MM.1S (cell line): ENCODE measurements at regions not wholly inside any gene's neighbourhood (a gene's known extent, or its start where the extent isn't known, plus 50 kb on each side); places are given as distances from the start of the nearest gene placed in this dataset.

ENCODE experiments used
- DNase-seq: peaks from one replicate; pipeline ENCODE4 v3.0.0-alpha.2; 2015
- H2AFZ ChIP-seq: fragments of 300-600 bp; sonication (generic); 2 replicates; pipeline ENCODE4 v1.6.0; 2016; ENCODE audit warnings: antibody characterized with exemption, low read length
- H3F3A ChIP-seq: fragments of 300-600 bp; sonication (generic); 2 replicates; pipeline ENCODE4 v1.6.1; 2016; ENCODE audit warnings: mild to moderate bottlenecking, antibody characterized with exemption, low read length, moderate library complexity, mixed read lengths; ENCODE audit not compliant: insufficient read depth
- H3K27ac ChIP-seq: fragments of 300-600 bp; sonication (generic); 2 replicates; pipeline ENCODE4 v1.5.1; 2016; ENCODE audit warnings: mild to moderate bottlenecking, low read length
- H3K27me3 ChIP-seq: fragments of 300-600 bp; sonication (generic); replicated peaks from 2 replicates; pipeline ENCODE4 v1.6.0; 2016; ENCODE audit warnings: low read length; ENCODE audit not compliant: insufficient read depth
- H3K36me3 ChIP-seq: fragments of 300-600 bp; sonication (generic); replicated peaks from 2 replicates; pipeline ENCODE4 v1.6.1; 2016; ENCODE audit warnings: mild to moderate bottlenecking, low read length, mixed read lengths; ENCODE audit not compliant: insufficient read depth
- H3K4me1 ChIP-seq: fragments of 300-600 bp; sonication (generic); 2 replicates; pipeline ENCODE4 v1.6.1; 2016; ENCODE audit warnings: low read length, mixed read lengths
- H3K4me2 ChIP-seq: fragments of 300-600 bp; sonication (generic); 2 replicates; pipeline ENCODE4 v1.6.0; 2016; ENCODE audit warnings: low read depth, low read length
- H3K4me3 ChIP-seq: fragments of 300-600 bp; sonication (generic); 2 replicates; pipeline ENCODE4 v1.5.1; 2016; ENCODE audit warnings: low read length, mixed read lengths
- H3K79me2 ChIP-seq: fragments of 300-600 bp; sonication (generic); 2 replicates; pipeline ENCODE4 v1.6.1; 2016; ENCODE audit warnings: mixed run types, low read length, mixed read lengths
- H3K9ac ChIP-seq: fragments of 300-600 bp; sonication (generic); 2 replicates; pipeline ENCODE4 v1.6.1; 2016; ENCODE audit warnings: low read length, mixed read lengths
- H3K9me2 ChIP-seq: fragments of 300-600 bp; sonication (generic); replicated peaks from 2 replicates; pipeline ENCODE4 v1.6.1; 2016; ENCODE audit warnings: mild to moderate bottlenecking, low read length, mixed read lengths; ENCODE audit not compliant: insufficient read depth
- H3K9me3 ChIP-seq: fragments of 300-600 bp; sonication (generic); replicated peaks from 2 replicates; pipeline ENCODE4 v1.6.1; 2016; ENCODE audit warnings: mild to moderate bottlenecking, low read length, mixed read lengths; ENCODE audit not compliant: insufficient read depth
- H4K20me1 ChIP-seq: fragments of 300-600 bp; sonication (generic); 2 replicates; pipeline ENCODE4 v1.6.1; 2016; ENCODE audit warnings: mild to moderate bottlenecking, low read length, moderate library complexity, mixed read lengths; ENCODE audit not compliant: insufficient read depth
- CTCF ChIP-seq: fragments of 300-600 bp; sonication (generic); IDR thresholded peaks from 2 replicates; pipeline ENCODE4 v1.5.1; 2016; ENCODE audit warnings: antibody characterized with exemption, low read length, mixed read lengths
- EZH2 ChIP-seq: fragments of 300-600 bp; sonication (generic); optimal IDR thresholded peaks from 2 replicates; pipeline ENCODE3; 2017; ENCODE audit warnings: low read depth, mild to moderate bottlenecking, antibody characterized with exemption, low read length, mixed read lengths
- EZH2phosphoT487 ChIP-seq: fragments of 300-600 bp; sonication (generic); IDR thresholded peaks from 2 replicates; pipeline ENCODE4 v1.6.1; 2018; ENCODE audit warnings: antibody characterized with exemption, low read length

- Histone ChIP-seq H3K4me2 (no peak overlapping the region), H3K9ac (no peak overlapping the region), H3K27me3 (peaks cover 63% of the 10 kb centered on the region), H3K4me3 (no peak overlapping the region), H3K9me2 (no peaks in the 10 kb centered on the region), H3F3A (no peaks in the 10 kb centered on the region), H3K36me3 (no peaks in the 10 kb centered on the region), H3K79me2 (no peaks in the 10 kb centered on the region), H3K27ac (no peak overlapping the region), H3K4me1 (no peaks in the 10 kb centered on the region), H3K9me3 (no peaks in the 10 kb centered on the region), H2AFZ (no peak overlapping the region), H4K20me1 (no peaks in the 10 kb centered on the region)
- no peak for TF ChIP-seq CTCF
- TF ChIP-seq EZH2phosphoT487: no peak
- TF ChIP-seq EZH2: no peak
- DNase-seq: no peak
These were observed 108.8 kb upstream of the ATP2B2 start for GRCh38 chr3:10614168-10614567.

- no peaks in the 10 kb centered on the region for H3K9me2 ChIP-seq
- no peak for DNase-seq
- no peaks in the 10 kb centered on the region for H4K20me1 ChIP-seq
- H3K36me3 ChIP-seq: no peaks in the 10 kb centered on the region
- no peak for TF ChIP-seq CTCF
- TF ChIP-seq EZH2phosphoT487: no peak
- TF ChIP-seq EZH2: no peak
- H3K4me1 ChIP-seq: no peaks in the 10 kb centered on the region
- H3K9ac ChIP-seq: no peak overlapping the region
- no peak overlapping the region for H2AFZ ChIP-seq
- H3K4me3 ChIP-seq: no peak overlapping the region
- no peaks in the 10 kb centered on the region for H3K79me2 ChIP-seq
- no peak overlapping the region for H3K27ac ChIP-seq
- H3K27me3 ChIP-seq: peaks cover 68% of the 10 kb centered on the region
- H3K4me2 ChIP-seq: no peak overlapping the region
- H3F3A ChIP-seq: no peaks in the 10 kb centered on the region
- no peaks in the 10 kb centered on the region for H3K9me3 ChIP-seq
These were observed 110.3 kb upstream of the ATP2B2 start for GRCh38 chr3:10615715-10616114.

- Histone ChIP-seq H3K9ac (no peak overlapping the region), H3K27me3 (peaks cover 69% of the 10 kb centered on the region), H3K9me2 (no peaks in the 10 kb centered on the region), H3K36me3 (no peaks in the 10 kb centered on the region), H3K4me3 (no peak overlapping the region), H2AFZ (no peak overlapping the region), H4K20me1 (no peaks in the 10 kb centered on the region), H3K27ac (no peak overlapping the region), H3K4me1 (no peaks in the 10 kb centered on the region), H3K79me2 (no peaks in the 10 kb centered on the region), H3K4me2 (no peak overlapping the region), H3F3A (no peaks in the 10 kb centered on the region), H3K9me3 (no peaks in the 10 kb centered on the region)
- no peak for DNase-seq
- TF ChIP-seq CTCF (no peak), EZH2 (no peak), EZH2phosphoT487 (no peak)
These were observed 110.9 kb upstream of the ATP2B2 start for GRCh38 chr3:10616321-10616720.
